ENCODE measurements at regions not wholly inside any gene's neighbourhood (a gene's known extent, or its start where the extent isn't known, plus 50 kb on each side); places are given as distances from the start of the nearest gene placed in this dataset.

DNA sequence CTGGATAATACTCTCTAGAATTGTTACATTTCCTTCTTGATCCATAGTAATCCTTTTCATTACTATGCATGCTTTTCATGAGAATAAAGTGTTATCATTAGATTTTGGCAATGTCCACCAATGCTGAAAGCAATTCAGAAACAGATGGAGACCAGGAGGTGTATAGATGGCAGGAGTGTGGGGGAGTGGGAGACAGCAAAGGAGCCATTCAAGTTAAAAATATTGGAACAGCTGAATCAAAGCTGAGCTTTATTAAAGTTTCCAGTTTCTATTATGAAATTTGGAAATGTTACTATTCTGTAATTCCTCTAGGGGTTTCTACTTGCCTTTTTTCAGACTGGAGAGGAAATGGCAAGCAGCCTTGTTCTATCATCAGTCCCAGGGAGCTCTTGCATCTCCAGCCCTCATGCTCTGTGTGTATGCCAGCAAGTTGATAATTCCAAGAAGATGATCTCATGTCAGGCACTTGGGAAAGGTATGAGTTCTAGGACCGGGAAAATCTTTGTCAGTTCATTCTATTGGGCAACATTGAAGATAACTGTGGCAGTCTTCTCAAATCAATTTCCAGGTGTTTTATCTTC lies 228.0 kb downstream of the CD109 start:
- H3K4me3 ChIP-seq: no peak overlapping the region
- intact Hi-C loops (cut with DNase I; ENCODE audit: low total_unique reads): no loop called here
- no peaks in the 10 kb centered on the region for H3K4me1 ChIP-seq
- TF ChIP-seq POLR2A (IDR thresholded peaks at IDR 0.05): no peak
- TF ChIP-seq, protein P1, sequence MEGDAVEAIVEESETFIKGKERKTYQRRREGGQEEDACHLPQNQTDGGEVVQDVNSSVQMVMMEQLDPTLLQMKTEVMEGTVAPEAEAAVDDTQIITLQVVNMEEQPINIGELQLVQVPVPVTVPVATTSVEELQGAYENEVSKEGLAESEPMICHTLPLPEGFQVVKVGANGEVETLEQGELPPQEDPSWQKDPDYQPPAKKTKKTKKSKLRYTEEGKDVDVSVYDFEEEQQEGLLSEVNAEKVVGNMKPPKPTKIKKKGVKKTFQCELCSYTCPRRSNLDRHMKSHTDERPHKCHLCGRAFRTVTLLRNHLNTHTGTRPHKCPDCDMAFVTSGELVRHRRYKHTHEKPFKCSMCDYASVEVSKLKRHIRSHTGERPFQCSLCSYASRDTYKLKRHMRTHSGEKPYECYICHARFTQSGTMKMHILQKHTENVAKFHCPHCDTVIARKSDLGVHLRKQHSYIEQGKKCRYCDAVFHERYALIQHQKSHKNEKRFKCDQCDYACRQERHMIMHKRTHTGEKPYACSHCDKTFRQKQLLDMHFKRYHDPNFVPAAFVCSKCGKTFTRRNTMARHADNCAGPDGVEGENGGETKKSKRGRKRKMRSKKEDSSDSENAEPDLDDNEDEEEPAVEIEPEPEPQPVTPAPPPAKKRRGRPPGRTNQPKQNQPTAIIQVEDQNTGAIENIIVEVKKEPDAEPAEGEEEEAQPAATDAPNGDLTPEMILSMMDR (IDR thresholded peaks at IDR 0.05 in 4 of 5, conservative IDR thresholded peaks at IDR 0.05 in 1 of 5): no peak
- in situ Hi-C loops (cut with MboI; ENCODE audit: low sequenced_read_pairs in 4 of 4): no loop called here
- H3K9me3 ChIP-seq: no peaks in the 10 kb centered on the region
- H3K27ac ChIP-seq: no peak overlapping the region
- no peaks in the 10 kb centered on the region for H3K36me3 ChIP-seq
- peak; percentile 72 to 78 for ATAC-seq
- no peaks in the 10 kb centered on the region for H3K27me3 ChIP-seq
- DNase-seq: peak; percentile 18 to 52

GRCh38 chr6:73903155-73903554 lies 207.2 kb downstream of the CD109 start:
- no peak overlapping the region for H3K4me3 ChIP-seq
- no peak for TF ChIP-seq POLR2A (IDR thresholded peaks at IDR 0.05)
- TF ChIP-seq, protein P1 (IDR thresholded peaks at IDR 0.05 in 4 of 5, conservative IDR thresholded peaks at IDR 0.05 in 1 of 5): no peak
- no peak overlapping the region for H3K27ac ChIP-seq
- no peaks in the 10 kb centered on the region for H3K9me3 ChIP-seq
- no peaks in the 10 kb centered on the region for H3K36me3 ChIP-seq
- H3K27me3 ChIP-seq: no peaks in the 10 kb centered on the region
- H3K4me1 ChIP-seq: no peaks in the 10 kb centered on the region
- in situ Hi-C loops (cut with MboI; ENCODE audit: low sequenced_read_pairs in 4 of 4): no loop called here
- DNase-seq: no peak
- no peak for ATAC-seq
- intact Hi-C loops (cut with DNase I; ENCODE audit: low total_unique reads): no loop called here

DNA sequence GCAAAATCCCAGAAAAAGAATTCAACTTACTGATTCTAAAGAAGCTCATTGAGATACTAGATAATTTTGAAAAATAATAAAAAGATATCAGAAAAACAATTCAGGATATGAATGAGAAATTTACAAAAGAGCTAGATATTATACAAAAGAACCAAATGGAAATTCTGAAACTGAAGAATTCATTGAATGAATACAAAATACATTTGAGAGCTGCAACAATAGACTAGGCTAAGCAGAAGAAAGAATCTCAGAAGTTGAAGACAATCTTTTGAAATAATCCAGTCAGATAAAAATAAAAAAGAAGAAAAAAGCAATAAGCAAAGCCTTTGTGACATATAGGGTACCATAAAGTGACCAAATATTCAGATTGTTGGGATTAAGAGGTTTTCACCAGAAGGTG lies 206.0 kb downstream of the CD109 start:
- intact Hi-C loops (cut with DNase I; ENCODE audit: low total_unique reads): no loop called here
- no peak for DNase-seq
- H3K36me3 ChIP-seq: no peaks in the 10 kb centered on the region
- TF ChIP-seq, protein P1 (IDR thresholded peaks at IDR 0.05 in 4 of 5, conservative IDR thresholded peaks at IDR 0.05 in 1 of 5): no peak
- no peak for TF ChIP-seq POLR2A (IDR thresholded peaks at IDR 0.05)
- no peak overlapping the region for H3K4me3 ChIP-seq
- H3K27ac ChIP-seq: no peak overlapping the region
- in situ Hi-C loops (cut with MboI; ENCODE audit: low sequenced_read_pairs in 4 of 4): no loop called here
- H3K27me3 ChIP-seq: no peaks in the 10 kb centered on the region
- no peak for ATAC-seq
- H3K9me3 ChIP-seq: no peaks in the 10 kb centered on the region
- no peaks in the 10 kb centered on the region for H3K4me1 ChIP-seq

DNA sequence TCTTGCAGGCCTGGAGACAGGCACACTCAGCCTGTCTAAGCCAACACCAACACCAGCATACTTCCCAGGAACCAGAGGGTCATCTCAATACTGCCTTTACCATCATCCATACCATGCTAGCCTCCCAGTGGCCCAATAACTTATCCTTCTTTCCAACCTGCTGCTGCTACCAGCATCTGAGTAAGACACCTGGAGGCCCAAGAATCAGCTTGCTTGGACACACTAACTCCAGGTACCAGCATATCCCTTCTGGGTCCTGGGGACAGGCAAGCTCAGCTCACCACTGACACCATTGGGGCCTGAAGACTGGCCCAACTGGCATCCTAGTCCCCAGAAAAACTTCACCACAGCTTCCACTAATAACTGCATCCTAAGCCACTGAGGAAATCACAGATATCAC lies 205.3 kb downstream of the CD109 start:
- no peak for TF ChIP-seq POLR2A (IDR thresholded peaks at IDR 0.05)
- TF ChIP-seq, protein P1 (IDR thresholded peaks at IDR 0.05 in 4 of 5, conservative IDR thresholded peaks at IDR 0.05 in 1 of 5): no peak
- in situ Hi-C loops (cut with MboI; ENCODE audit: low sequenced_read_pairs in 4 of 4): no loop called here

DNA sequence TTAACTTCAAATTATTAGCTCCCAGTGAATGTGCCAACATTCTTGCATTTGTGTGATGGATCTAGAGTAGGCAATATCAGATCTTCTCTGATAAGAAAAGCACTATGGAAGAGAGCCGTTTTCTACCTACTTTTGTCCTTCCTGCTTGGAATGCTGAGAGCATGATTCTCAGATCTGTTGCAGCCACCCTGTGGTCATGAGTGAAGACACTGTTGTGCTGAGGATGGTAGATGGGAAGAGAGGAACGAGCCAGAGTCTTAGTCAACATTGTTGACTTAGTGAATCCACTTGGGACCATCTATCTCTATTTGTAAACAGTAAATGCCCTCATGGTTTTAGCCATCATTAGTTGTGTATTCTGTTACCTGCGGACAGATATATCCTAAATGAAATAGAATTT lies 202.6 kb downstream of the CD109 start:
- ATAC-seq: no peak
- intact Hi-C loops (cut with DNase I; ENCODE audit: low total_unique reads): no loop called here
- no peaks in the 10 kb centered on the region for H3K27me3 ChIP-seq
- DNase-seq: no peak
- in situ Hi-C loops (cut with MboI; ENCODE audit: low sequenced_read_pairs in 4 of 4): no loop called here
- no peak overlapping the region for H3K4me3 ChIP-seq
- H3K27ac ChIP-seq: no peak overlapping the region
- H3K9me3 ChIP-seq: no peaks in the 10 kb centered on the region
- TF ChIP-seq POLR2A (IDR thresholded peaks at IDR 0.05): no peak
- TF ChIP-seq, protein P1 (IDR thresholded peaks at IDR 0.05 in 4 of 5, conservative IDR thresholded peaks at IDR 0.05 in 1 of 5): no peak
- no peaks in the 10 kb centered on the region for H3K36me3 ChIP-seq
- H3K4me1 ChIP-seq: no peaks in the 10 kb centered on the region

More for the DNA sequence above, 205.3 kb downstream of the CD109 start:
- intact Hi-C loops (cut with DNase I; ENCODE audit: low total_unique reads): no loop called here
- ATAC-seq: no peak
- Histone ChIP-seq H3K4me3 (no peak overlapping the region), H3K9me3 (no peaks in the 10 kb centered on the region), H3K27ac (no peak overlapping the region), H3K27me3 (no peaks in the 10 kb centered on the region), H3K36me3 (no peaks in the 10 kb centered on the region), H3K4me1 (no peaks in the 10 kb centered on the region)
- no peak for DNase-seq
